Activated CD4-positive, CD25-positive, alpha-beta regulatory T cell treated with anti-CD3 and anti-CD28 coated beads, Interleukin-2, amount 50 U/mL, for 16 hours (primary cell): ENCODE measurements at regions not wholly inside any gene's neighbourhood (a gene's known extent, or its start where the extent isn't known, plus 50 kb on each side); places are given as distances from the start of the nearest gene placed in this dataset.
A peak's percentile ranks its signal among the peaks of the same experiment; 100 is the strongest.
"Not testable (repeated sequence)": the region's sequence is repeated elsewhere in the genome, so short reads cannot be mapped to it uniquely, and the experiment has no call there.

Experiments used
- DNase-seq: peaks from one replicate; pipeline ENCODE4 v3.0.0-alpha.2; 2020; ENCODE audit warnings: low read depth, low spot score

GRCh38 chrY:19644889-19645638 lies 99.5 kb downstream of the KDM5D start:
- no peak for DNase-seq

DNA sequence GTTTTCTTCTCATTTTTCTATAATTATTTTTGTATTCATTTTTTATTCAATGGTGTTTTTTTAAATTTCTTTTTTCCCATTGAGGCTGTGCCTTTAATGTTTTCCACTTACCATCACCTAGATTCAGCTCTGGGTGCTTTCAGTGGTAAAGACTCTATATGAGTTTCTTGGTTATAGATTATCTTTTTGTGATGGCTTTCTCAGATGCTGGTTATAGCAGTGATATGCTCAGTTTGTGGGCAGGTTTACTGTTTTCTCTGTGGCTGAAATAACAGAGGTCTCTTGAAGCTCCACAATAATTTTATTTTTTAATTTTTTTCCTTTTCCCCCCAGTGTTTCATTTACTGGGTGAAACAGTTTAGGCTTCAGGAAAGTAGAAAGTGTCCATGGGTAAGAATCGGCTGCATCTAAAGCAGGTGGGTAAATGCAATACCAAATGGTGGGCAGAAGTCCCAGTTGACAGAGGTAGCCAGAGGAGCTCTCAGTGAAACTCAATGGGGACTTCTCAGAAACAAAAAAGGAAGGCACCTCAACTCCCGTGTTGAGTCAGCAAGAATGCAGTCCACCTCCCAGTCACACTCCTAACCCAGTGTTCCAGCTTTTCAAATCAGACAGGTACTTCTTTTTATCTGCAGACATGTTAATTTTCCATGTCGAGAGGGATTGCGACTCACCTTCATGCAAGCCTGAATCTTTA lies 106.7 kb downstream of the KDM5D start:
- DNase-seq = no peak

- no peak for DNase-seq
Observed at GRCh38 chrY:19628926-19629325, 115.6 kb downstream of the KDM5D start.

DNA sequence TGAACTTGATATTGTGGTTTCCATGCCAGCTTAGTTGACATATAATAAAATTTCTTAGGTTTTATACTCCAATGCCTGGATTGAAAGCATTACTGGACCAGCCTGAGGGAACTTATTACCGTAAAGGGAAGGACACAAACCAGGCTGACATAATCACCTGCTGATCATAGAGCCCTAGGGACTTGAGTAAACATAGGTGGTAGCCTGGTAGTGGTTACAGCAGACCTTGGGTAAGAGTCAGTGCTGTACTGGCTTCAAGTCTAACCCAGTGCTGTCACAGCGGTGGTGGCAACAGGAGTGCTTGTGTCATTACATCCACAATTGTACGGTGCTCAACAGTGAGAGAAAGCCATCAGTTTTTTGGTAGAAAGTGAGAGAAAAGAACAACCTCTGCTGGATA lies 122.1 kb downstream of the KDM5D start:
- DNase-seq = no peak

DNA sequence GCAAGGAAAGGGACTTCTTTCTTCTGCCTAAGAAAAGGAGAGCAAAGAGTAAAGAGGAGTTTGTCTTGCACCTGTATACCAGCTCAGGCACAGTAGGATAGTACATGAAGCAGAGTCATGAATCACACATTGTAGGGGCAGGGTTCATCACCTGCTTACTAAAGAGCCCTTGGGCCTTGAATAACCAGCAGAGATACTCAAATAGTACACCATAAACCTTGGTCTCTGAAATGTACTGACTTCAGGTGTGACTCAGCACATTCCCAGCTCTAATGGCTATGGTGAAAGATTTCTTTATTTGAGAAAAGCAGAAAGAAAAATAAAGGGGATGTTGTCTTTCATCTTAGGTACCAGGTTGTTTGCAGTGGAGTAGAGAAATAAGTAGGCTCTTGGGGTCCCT lies 122.8 kb downstream of the KDM5D start:
- DNase-seq = no peak

GRCh38 chrY:19601113-19601512 lies 143.4 kb downstream of the KDM5D start:
- no peak for DNase-seq

DNA sequence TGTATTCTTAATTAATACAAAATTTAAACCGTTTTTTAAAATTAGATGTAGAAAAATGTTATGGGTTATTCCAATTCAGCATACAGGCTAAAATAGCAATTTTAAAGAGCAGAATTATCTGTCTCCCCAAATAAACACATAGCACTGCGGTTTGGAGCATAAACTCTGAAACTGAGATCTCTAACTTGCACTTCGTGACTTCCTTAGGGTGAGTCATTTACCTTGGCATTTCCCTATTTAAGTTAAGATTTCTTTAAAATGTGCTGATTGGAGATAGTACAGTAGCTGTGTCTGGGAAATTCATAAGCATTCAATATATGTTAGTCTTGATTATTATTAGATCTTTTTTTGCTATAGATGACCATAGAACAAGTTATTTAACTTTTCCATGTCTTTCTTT lies 143.8 kb downstream of the KDM5D start:
- no peak for DNase-seq

DNA sequence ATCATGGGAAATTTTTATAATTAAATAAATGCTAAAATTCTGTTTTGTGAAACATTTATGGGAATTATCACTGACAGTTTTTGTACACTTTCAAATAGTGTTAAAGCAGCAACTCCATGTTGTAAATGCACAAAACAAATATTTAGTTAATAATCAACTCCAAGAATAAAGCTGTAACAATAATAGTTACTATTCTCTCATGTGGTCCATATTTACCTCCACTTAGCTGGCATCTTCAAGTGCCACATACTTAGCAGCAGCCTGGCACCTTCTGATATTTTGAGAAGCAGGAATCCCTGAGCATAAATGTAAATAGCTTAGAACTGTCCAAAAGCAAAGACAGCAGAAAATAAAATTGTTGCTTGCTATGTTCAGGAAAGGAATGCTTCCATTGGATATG lies 154.3 kb downstream of the KDM5D start:
- DNase-seq = no peak

- no peak for DNase-seq
Observed at GRCh38 chrY:19589664-19590063, 154.9 kb downstream of the KDM5D start.

- no peak for DNase-seq
Observed at GRCh38 chrY:19587311-19587710, 157.2 kb downstream of the KDM5D start.

GRCh38 chrY:19580990-19581389 lies 163.5 kb downstream of the KDM5D start:
- not testable (repeated sequence) for DNase-seq

- no peak for DNase-seq
Observed at GRCh38 chrY:19578281-19578874, 166.1 kb downstream of the KDM5D start.

DNA sequence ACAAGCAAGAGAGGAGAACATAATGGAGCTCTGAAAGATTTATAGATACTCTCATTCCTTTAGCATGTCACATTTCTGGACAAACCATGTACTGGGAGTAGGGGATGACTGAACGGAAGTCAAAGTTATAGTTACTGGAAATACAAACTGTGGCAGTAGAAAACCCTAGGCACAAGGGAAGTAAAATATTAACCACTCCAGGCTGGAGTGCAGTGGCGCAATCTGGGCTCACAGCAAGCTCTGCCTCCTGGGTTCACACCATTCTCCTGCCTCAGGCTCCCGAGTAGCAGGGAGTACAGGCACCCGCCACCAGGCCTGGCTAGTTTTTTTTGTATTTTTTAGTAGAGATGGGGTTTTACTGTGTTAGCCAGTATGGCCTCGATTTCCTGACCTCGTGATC lies 167.3 kb downstream of the KDM5D start:
- DNase-seq = no peak

- DNase-seq = no peak
Observed at GRCh38 chrY:19574939-19575338, 169.6 kb downstream of the KDM5D start.

- no peak for DNase-seq
Observed at GRCh38 chrY:19573646-19574045, 170.9 kb downstream of the KDM5D start.

DNA sequence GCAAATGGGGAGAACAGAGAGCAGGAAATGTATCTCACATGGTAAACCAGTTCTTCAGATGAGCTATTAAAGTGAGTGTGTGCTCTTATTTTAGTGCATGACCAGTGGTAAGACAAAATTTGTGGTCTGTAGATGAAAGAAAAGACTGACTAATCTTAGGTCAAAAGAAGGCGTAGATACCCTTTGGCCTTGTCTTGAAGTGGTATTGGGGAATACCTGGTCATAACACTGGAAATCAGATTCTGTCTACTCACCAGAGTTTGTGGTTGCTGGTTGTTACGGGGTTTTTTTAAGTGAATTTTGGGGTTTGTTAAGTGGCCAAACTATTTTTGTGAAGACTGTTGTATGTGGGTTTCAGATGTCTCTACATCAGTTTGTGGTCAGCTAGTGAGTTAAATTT lies 173.5 kb downstream of the KDM5D start:
- DNase-seq = no peak

- no peak for DNase-seq
Observed at GRCh38 chrY:19567943-19568342, 176.6 kb downstream of the KDM5D start.

GRCh38 chrY:19567051-19567921 lies 177.2 kb downstream of the KDM5D start:
- DNase-seq = peak; percentile 61

- DNase-seq = no peak
Observed at GRCh38 chrY:19559161-19559560, 185.4 kb downstream of the KDM5D start.

- no peak for DNase-seq
Observed at GRCh38 chrY:19549671-19550466, 194.7 kb downstream of the KDM5D start.
